ENCODE measurements at regions not wholly inside any gene's neighbourhood (a gene's known extent, or its start where the extent isn't known, plus 50 kb on each side); places are given as distances from the start of the nearest gene placed in this dataset.

- Histone ChIP-seq H3K9ac (no peak overlapping the region), H3F3A (replicated peaks; ENCODE audit: insufficient read depth) (no peaks in the 10 kb centered on the region), H3K79me2 (ENCODE audit: insufficient read depth) (no peaks in the 10 kb centered on the region), H3K36me3 (replicated peaks in 1 of 2; ENCODE audit: control insufficient read depth in 1 of 2, insufficient read depth in 2 of 2, low read length in 1 of 2) (no peaks in the 10 kb centered on the region), H3K9me3 (no peaks in the 10 kb centered on the region), H3K4me3 (ENCODE audit: low read depth in 2 of 2, low read length in 1 of 2) (no peak overlapping the region), H3K4me2 (no peak overlapping the region), H2AFZ (ENCODE audit: low read depth) (no peak overlapping the region), H3K27ac (ENCODE audit: low read depth in 2 of 2, low read length in 1 of 2) (no peak overlapping the region), H3K27me3 (ENCODE audit: insufficient read depth) (no peaks in the 10 kb centered on the region), H3K4me1 (ENCODE audit: control insufficient read depth in 1 of 2, insufficient read depth in 2 of 2, low read depth in 1 of 2, low read length in 1 of 2) (no peaks in the 10 kb centered on the region; a peak in 1 of 4 replicates), H4K20me1 (ENCODE audit: insufficient read depth) (no peaks in the 10 kb centered on the region), H3K9me2 (no peaks in the 10 kb centered on the region)
- DNase-seq, result no peak
- ChIA-PET CTCF (interaction anchor here (0.8 to 1.9 kb wide), 2 partner anchors 9 to 10 kb away, joined by 3 to 4 read pairs; no protein-coding TSS in a partner anchor), POLR2A (no interaction called here)
- 30% methylated on average over 3 of the region's 3 CpGs for WGBS (ENCODE audit: low lambda C conversion rate)
- TF ChIP-seq EP300 (IDR thresholded peaks at IDR 0.05; ENCODE audit: borderline replicate concordance in 1 of 2, low read depth in 1 of 2, low read length in 1 of 2) (no peak), NRF1 (IDR thresholded peaks at IDR 0.05; ENCODE audit: low read depth, low read length) (no peak), RXRA (IDR thresholded peaks at IDR 0.05; ENCODE audit: borderline replicate concordance, low read depth) (no peak), CHD2 (IDR thresholded peaks at IDR 0.05; ENCODE audit: low read length, partially characterized antibody) (no peak), RAD21 (IDR thresholded peaks at IDR 0.05; ENCODE audit: low read length) (no peak), SIN3A (IDR thresholded peaks at IDR 0.05; ENCODE audit: borderline replicate concordance, low read depth, low read length) (no peak), REST (IDR thresholded peaks at IDR 0.05; ENCODE audit: low read depth, low read length) (no peak), NFIC (IDR thresholded peaks at IDR 0.05; ENCODE audit: borderline replicate concordance) (no peak), USF1 (IDR thresholded peaks at IDR 0.05; ENCODE audit: borderline replicate concordance, low read depth) (no peak), MAX (IDR thresholded peaks at IDR 0.05; ENCODE audit: low read depth) (no peak), ELF1 (IDR thresholded peaks at IDR 0.05) (no peak), EZH2phosphoT487 (IDR thresholded peaks at IDR 0.05; ENCODE audit: borderline replicate concordance, low read depth) (no peak)
- TF ChIP-seq, protein P1, sequence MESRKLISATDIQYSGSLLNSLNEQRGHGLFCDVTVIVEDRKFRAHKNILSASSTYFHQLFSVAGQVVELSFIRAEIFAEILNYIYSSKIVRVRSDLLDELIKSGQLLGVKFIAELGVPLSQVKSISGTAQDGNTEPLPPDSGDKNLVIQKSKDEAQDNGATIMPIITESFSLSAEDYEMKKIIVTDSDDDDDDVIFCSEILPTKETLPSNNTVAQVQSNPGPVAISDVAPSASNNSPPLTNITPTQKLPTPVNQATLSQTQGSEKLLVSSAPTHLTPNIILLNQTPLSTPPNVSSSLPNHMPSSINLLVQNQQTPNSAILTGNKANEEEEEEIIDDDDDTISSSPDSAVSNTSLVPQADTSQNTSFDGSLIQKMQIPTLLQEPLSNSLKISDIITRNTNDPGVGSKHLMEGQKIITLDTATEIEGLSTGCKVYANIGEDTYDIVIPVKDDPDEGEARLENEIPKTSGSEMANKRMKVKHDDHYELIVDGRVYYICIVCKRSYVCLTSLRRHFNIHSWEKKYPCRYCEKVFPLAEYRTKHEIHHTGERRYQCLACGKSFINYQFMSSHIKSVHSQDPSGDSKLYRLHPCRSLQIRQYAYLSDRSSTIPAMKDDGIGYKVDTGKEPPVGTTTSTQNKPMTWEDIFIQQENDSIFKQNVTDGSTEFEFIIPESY (IDR thresholded peaks at IDR 0.05; ENCODE audit: borderline replicate concordance, low read depth), result no peak
- TF ChIP-seq, protein P2, sequence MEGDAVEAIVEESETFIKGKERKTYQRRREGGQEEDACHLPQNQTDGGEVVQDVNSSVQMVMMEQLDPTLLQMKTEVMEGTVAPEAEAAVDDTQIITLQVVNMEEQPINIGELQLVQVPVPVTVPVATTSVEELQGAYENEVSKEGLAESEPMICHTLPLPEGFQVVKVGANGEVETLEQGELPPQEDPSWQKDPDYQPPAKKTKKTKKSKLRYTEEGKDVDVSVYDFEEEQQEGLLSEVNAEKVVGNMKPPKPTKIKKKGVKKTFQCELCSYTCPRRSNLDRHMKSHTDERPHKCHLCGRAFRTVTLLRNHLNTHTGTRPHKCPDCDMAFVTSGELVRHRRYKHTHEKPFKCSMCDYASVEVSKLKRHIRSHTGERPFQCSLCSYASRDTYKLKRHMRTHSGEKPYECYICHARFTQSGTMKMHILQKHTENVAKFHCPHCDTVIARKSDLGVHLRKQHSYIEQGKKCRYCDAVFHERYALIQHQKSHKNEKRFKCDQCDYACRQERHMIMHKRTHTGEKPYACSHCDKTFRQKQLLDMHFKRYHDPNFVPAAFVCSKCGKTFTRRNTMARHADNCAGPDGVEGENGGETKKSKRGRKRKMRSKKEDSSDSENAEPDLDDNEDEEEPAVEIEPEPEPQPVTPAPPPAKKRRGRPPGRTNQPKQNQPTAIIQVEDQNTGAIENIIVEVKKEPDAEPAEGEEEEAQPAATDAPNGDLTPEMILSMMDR (IDR thresholded peaks at IDR 0.05), result no peak
These were observed 254.7 kb upstream of the OBI1 start for GRCh38 chr13:78913656-78914055.

Measured in SK-N-SH (cell line).